ENCODE measurements at regions not wholly inside any gene's neighbourhood (a gene's known extent, or its start where the extent isn't known, plus 50 kb on each side); places are given as distances from the start of the nearest gene placed in this dataset.

GRCh38 chr15:101550124-101550523 is 60.6 kb upstream of the PCSK6 start:
- WGBS, 2 donors: 78 to 79% methylated on average over 4 of the region's 4 CpGs
- no peak overlapping the region for H3K27ac ChIP-seq

GRCh38 chr15:101549647-101550046 is 60.1 kb upstream of the PCSK6 start:
- no peak for DNase-seq
- no peak overlapping the region for H3K27ac ChIP-seq
- intact Hi-C loops (cut with DNase I): no loop called here
- H3K9me3 ChIP-seq: no peaks in the 10 kb centered on the region
- H3K36me3 ChIP-seq: no peaks in the 10 kb centered on the region
- no peaks in the 10 kb centered on the region for H3K4me1 ChIP-seq
- no peak overlapping the region for H3K4me3 ChIP-seq
- 62 to 72% methylated on average over 8 of the region's 8 CpGs for whole genome bisulfite sequencing, 2 donors
- peaks cover 0 to 71% (median 0%) of the 10 kb centered on the region in 4 donors for H3K27me3 ChIP-seq
- TF ChIP-seq, protein P1, sequence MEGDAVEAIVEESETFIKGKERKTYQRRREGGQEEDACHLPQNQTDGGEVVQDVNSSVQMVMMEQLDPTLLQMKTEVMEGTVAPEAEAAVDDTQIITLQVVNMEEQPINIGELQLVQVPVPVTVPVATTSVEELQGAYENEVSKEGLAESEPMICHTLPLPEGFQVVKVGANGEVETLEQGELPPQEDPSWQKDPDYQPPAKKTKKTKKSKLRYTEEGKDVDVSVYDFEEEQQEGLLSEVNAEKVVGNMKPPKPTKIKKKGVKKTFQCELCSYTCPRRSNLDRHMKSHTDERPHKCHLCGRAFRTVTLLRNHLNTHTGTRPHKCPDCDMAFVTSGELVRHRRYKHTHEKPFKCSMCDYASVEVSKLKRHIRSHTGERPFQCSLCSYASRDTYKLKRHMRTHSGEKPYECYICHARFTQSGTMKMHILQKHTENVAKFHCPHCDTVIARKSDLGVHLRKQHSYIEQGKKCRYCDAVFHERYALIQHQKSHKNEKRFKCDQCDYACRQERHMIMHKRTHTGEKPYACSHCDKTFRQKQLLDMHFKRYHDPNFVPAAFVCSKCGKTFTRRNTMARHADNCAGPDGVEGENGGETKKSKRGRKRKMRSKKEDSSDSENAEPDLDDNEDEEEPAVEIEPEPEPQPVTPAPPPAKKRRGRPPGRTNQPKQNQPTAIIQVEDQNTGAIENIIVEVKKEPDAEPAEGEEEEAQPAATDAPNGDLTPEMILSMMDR (IDR thresholded peaks at IDR 0.05): no peak
- TF ChIP-seq POLR2A (IDR thresholded peaks at IDR 0.05): no peak

More at GRCh38 chr15:101550124-101550523, 60.6 kb upstream of the PCSK6 start:
- H3K4me1 ChIP-seq: no peaks in the 10 kb centered on the region
- no peak overlapping the region for H3K4me3 ChIP-seq
- H3K36me3 ChIP-seq: no peaks in the 10 kb centered on the region
- peaks cover 0 to 66% (median 0%) of the 10 kb centered on the region in 4 donors for H3K27me3 ChIP-seq
- intact Hi-C loops (cut with DNase I): no loop called here
- TF ChIP-seq, protein P1 (IDR thresholded peaks at IDR 0.05): no peak
- TF ChIP-seq POLR2A (IDR thresholded peaks at IDR 0.05): no peak
- H3K9me3 ChIP-seq: no peaks in the 10 kb centered on the region
- DNase-seq: no peak

DNA sequence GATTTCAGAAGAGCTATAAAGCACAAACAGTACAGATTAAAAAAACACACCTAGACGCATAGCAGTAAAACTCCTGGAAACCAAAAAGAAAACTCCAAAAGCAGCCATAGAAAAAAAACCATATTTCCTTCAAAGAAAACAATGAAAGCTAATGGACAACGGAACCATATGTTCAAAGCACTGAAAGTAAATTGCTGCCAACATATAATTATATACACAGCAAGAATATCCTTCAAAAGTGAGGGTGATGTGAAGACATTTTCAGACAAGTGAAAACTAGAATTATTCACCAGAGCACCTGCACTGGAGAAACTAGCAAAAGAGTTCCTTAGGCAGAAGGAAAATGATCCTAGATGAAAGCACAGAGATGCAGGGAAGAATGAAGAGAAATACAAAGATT is 58.2 kb upstream of the PCSK6 start:
- H3K36me3 ChIP-seq: no peaks in the 10 kb centered on the region
- peaks cover 0 to 83% (median 0%) of the 10 kb centered on the region in 4 donors for H3K27me3 ChIP-seq
- H3K9me3 ChIP-seq: no peaks in the 10 kb centered on the region
- H3K4me3 ChIP-seq: no peak overlapping the region
- TF ChIP-seq, protein P1 (IDR thresholded peaks at IDR 0.05): no peak
- no peak for TF ChIP-seq POLR2A (IDR thresholded peaks at IDR 0.05)
- no peaks in the 10 kb centered on the region for H3K4me1 ChIP-seq
- H3K27ac ChIP-seq: no peak overlapping the region
- no peak for DNase-seq
- intact Hi-C loops (cut with DNase I): no loop called here
- WGBS, 2 donors: 75 to 85% methylated on average over 2 of the region's 2 CpGs

GRCh38 chr15:101545548-101546505 is 56.3 kb upstream of the PCSK6 start:
- Histone ChIP-seq H3K4me3 (no peak overlapping the region), H3K27ac (no peak overlapping the region), H3K36me3 (no peaks in the 10 kb centered on the region), H3K27me3 (peaks cover 0 to 72% (median 0%) of the 10 kb centered on the region in 4 donors), H3K9me3 (no peaks in the 10 kb centered on the region), H3K4me1 (no peaks in the 10 kb centered on the region)
- TF ChIP-seq POLR2A (IDR thresholded peaks at IDR 0.05): no peak
- TF ChIP-seq, protein P1 (IDR thresholded peaks at IDR 0.05): no peak
- intact Hi-C loops (cut with DNase I): no loop called here
- no peak for DNase-seq
- WGBS, 2 donors: 39 to 44% methylated on average over 9 to 11 of the region's 12 CpGs

GRCh38 chr15:101544613-101544945 is 55.1 kb upstream of the PCSK6 start:
- H3K9me3 ChIP-seq: no peaks in the 10 kb centered on the region
- H3K4me1 ChIP-seq: no peaks in the 10 kb centered on the region
- intact Hi-C loops (cut with DNase I): no loop called here
- no peak for DNase-seq
- WGBS, 2 donors: 71% methylated on average over 2 of the region's 2 CpGs; no CpG with 5 or more reads in 1 of the 2 donors
- no peaks in the 10 kb centered on the region for H3K36me3 ChIP-seq
- H3K27ac ChIP-seq: no peak overlapping the region
- H3K4me3 ChIP-seq: no peak overlapping the region
- TF ChIP-seq, protein P1 (IDR thresholded peaks at IDR 0.05): no peak
- TF ChIP-seq POLR2A (IDR thresholded peaks at IDR 0.05): no peak
- H3K27me3 ChIP-seq: peaks cover 0 to 67% (median 0%) of the 10 kb centered on the region in 4 donors

All from esophagus squamous epithelium (tissue), 5 donors.